ENCODE measurements at regions not wholly inside any gene's neighbourhood (a gene's known extent, or its start where the extent isn't known, plus 50 kb on each side); places are given as distances from the start of the nearest gene placed in this dataset.

GRCh38 chr2:176658708-176659107 lies 389.5 kb downstream of the MTX2 start:
- Histone ChIP-seq H3K27ac (ENCODE audit: extremely low read depth, low read depth, low read length) (no peak overlapping the region), H3K4me3 (ENCODE audit: low read depth, low read length) (no peak overlapping the region), H3K4me1 (ENCODE audit: control insufficient read depth, insufficient read depth, low read length) (no peaks in the 10 kb centered on the region), H3K36me3 (ENCODE audit: control insufficient read depth in 2 of 2, insufficient read depth in 1 of 2, low read length in 2 of 2) (no peaks in the 10 kb centered on the region), H3K9me3 (ENCODE audit: control insufficient read depth, insufficient read depth, low read depth, low read length) (no peaks in the 10 kb centered on the region)
- TF ChIP-seq EGR2 (tag by site-specific recombination; IDR thresholded peaks at IDR 0.05; ENCODE audit: low read depth): no peak
- no peak for TF ChIP-seq ZNF2 (tag by site-specific recombination; IDR thresholded peaks at IDR 0.05)
- TF ChIP-seq ZNF121 (tag by site-specific recombination; IDR thresholded peaks at IDR 0.05): no peak
- no peak for TF ChIP-seq ZNF510 (tag by site-specific recombination; IDR thresholded peaks at IDR 0.05; ENCODE audit: insufficient replicate concordance)
- no peak for TF ChIP-seq YY2 (tag by site-specific recombination; IDR thresholded peaks at IDR 0.05)
- TF ChIP-seq ZNF548 (tag by site-specific recombination; IDR thresholded peaks at IDR 0.05): no peak
- no peak for TF ChIP-seq FEZF1 (tag by site-specific recombination; IDR thresholded peaks at IDR 0.05)
- no peak for TF ChIP-seq BCL6B (tag by site-specific recombination; IDR thresholded peaks at IDR 0.05)
- TF ChIP-seq ZBTB10 (tag by site-specific recombination; IDR thresholded peaks at IDR 0.05): no peak
- TF ChIP-seq ZIC2 (tag by site-specific recombination; IDR thresholded peaks at IDR 0.05): no peak
- no peak for TF ChIP-seq ZNF266 (tag by site-specific recombination; IDR thresholded peaks at IDR 0.05; ENCODE audit: low read depth)
- TF ChIP-seq ZNF488 (tag by site-specific recombination; IDR thresholded peaks at IDR 0.05): no peak
- TF ChIP-seq ZNF518A (tag by site-specific recombination; conservative IDR thresholded peaks at IDR 0.05; ENCODE audit: low read depth): no peak
- TF ChIP-seq ZNF433 (tag by site-specific recombination; IDR thresholded peaks at IDR 0.05; ENCODE audit: low read depth): no peak
- no peak for TF ChIP-seq ZNF280D (tag by site-specific recombination; IDR thresholded peaks at IDR 0.05)
- TF ChIP-seq HOXA7 (CRISPR knock-in tag; IDR thresholded peaks at IDR 0.05; ENCODE audit: borderline replicate concordance): no peak
- POLR2A ChIA-PET: no interaction called here
- CTCF ChIA-PET: interaction anchor here (0.6 to 1.5 kb wide), 2 partner anchors 409 to 490 kb away, joined by 3 to 4 read pairs; no protein-coding TSS in a partner anchor
